GM23338 (cell line): ENCODE measurements at regions not wholly inside any gene's neighbourhood (a gene's known extent, or its start where the extent isn't known, plus 50 kb on each side); places are given as distances from the start of the nearest gene placed in this dataset.

Experiments used
- CREB1 ChIP-seq: fragments of 250-450 bp; sonication (Bioruptor Pico); IDR thresholded peaks from 2 replicates; pipeline ENCODE4 v1.5.0; 2020; ENCODE audit warnings: low read depth, mild to moderate bottlenecking, moderate library complexity
- CTCF ChIP-seq, 2 experiments: fragments of 200-600 bp in 1 of 2; sonication (generic) in 1 of 2; conservative IDR thresholded peaks; 2 replicates each; pipeline versions ENCODE4 v1.5.1 to v1.6.1; 2016 to 2017; ENCODE audit warnings: antibody characterized with exemption in 2 of 2, low read depth in 2 of 2, mild to moderate bottlenecking in 2 of 2, moderate library complexity in 1 of 2
- EZH2 ChIP-seq: fragments of 200-600 bp; sonication (generic); IDR thresholded peaks from one replicate; pipeline ENCODE4 v1.8.0; 2017; ENCODE audit warnings: antibody characterized with exemption, mild to moderate bottlenecking, low read depth; ENCODE audit not compliant: unreplicated experiment
- POLR2AphosphoS5 ChIP-seq: IDR thresholded peaks from 2 replicates; pipeline ENCODE4 v1.6.1; 2016; ENCODE audit warnings: antibody characterized with exemption, low read depth
- REST ChIP-seq: IDR thresholded peaks from one replicate; pipeline ENCODE4 v1.6.1; 2018; ENCODE audit warnings: antibody characterized with exemption; ENCODE audit not compliant: unreplicated experiment

- TF ChIP-seq CTCF (conservative IDR thresholded peaks at IDR 0.05; ENCODE audit: low read depth in 2 of 2) (no peak), EZH2 (no peak), REST (no peak), CREB1 (CRISPR knock-in tag) (no peak), POLR2AphosphoS5 (no peak)
Observed at GRCh38 chr10:47061776-47062175, 150.5 kb downstream of the PTPN20 start.
